ENCODE measurements at regions not wholly inside any gene's neighbourhood (a gene's known extent, or its start where the extent isn't known, plus 50 kb on each side); places are given as distances from the start of the nearest gene placed in this dataset.
"Not testable (repeated sequence)": the region's sequence is repeated elsewhere in the genome, so short reads cannot be mapped to it uniquely, and the experiment has no call there.

DNA sequence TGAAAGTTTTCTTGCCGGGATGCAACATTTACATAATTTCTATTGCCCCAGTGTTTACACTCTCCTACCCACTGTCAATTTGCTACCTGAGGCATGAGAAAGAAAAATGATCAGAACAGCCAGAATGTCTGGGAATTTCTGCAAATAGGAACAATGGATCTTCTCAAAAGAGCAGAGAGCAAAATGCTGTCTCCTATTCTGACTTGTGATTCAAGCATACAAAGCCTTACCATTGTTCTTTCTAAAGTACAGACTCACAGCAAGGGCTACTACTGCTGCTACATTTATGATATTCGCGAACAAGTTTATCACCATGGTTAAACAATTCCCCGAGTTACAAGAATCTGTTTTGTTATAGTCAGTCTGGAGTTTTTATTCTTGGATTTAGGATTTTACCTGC lies 329.9 kb upstream of the CELF2 start:
- DNase-seq (ENCODE audit: low read depth in 1 of 2, low spot score in 1 of 2), result no peak

DNA sequence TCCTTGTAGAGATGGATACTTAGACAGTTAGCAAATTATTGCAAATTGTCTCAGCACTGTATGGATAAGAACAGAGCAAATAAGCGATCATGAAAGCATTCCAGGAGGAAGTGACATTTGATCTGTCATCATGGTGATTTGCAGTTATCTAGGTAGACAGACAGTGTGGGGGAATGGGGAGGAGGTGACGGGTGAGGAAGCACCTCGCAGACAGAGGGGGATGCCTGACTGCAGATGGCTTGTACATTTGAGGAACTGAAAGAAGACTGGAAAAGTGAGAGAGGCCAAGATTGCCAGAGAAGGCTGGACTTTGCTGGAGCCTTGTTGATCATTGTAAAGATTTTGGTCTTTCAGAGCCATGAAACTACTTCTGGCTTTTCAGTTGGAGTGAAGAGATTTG lies 318.2 kb upstream of the CELF2 start:
- no peak for DNase-seq (ENCODE audit: low read depth in 1 of 2, low spot score in 1 of 2)

DNA sequence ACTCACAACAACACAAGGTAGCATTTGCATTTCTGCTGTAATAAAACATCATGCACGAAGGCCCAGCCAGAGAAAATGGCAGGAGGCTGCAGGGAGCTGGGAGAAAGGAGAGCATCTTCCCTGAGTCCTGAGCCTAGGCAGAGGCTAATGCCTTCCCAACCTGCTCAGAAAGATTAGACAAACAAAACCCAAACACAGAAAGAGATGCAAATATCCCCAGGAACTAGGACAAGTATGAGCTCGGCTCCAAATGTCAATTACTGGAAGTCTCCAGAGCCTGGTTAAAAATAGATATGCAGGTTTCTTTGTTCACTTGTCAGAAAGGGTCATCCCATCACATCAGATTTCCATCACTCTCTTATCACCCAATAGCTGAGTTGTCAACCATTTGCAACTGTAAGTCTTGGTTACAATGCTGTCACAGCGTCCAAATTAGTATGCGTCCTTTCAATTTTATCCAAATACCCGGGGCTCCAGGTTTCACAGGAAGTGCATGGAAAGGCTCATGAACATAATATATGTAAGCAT lies 316.5 kb upstream of the CELF2 start:
- DNase-seq (ENCODE audit: low read depth in 1 of 2, low spot score in 1 of 2), result no peak

DNA sequence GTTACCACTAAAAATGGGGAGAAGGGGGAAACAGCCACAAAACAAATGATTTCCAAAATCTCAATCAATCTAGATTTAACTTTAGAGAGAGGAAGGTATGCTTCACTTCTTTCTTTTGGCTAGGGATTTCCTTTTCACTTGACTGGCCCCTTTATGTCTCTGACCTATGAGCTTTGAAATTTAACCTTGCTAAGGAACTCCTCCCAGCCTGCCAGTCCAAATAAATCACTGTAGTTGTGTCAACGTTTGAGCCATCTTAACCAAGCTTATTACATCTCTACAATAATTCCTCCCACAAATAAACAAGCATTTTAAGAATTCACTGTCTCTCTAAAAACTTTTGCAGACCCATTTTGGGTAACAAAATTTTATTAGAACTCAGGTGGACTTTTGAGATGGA lies 315.5 kb upstream of the CELF2 start:
- DNase-seq (ENCODE audit: low read depth in 1 of 2, low spot score in 1 of 2), result no peak

DNA sequence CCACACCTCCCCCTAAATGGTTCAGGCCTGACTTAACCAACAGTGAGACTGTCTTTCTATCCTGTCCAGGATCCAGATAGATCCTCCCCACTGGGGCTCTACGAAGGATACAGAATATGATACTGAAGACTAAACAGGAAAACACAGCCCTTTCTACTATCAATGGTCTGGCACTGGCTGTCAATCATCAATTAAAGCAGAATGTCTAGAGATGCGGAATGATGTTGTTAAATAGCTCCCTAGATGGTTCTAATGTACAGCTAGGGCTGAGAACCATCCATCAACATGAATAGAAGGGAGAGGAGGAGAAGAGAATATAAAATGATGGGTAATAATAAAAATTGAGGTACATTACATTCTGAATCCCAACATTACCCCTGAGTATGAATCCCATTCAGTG lies 314.3 kb upstream of the CELF2 start:
- no peak for DNase-seq (ENCODE audit: low read depth in 1 of 2, low spot score in 1 of 2)

DNA sequence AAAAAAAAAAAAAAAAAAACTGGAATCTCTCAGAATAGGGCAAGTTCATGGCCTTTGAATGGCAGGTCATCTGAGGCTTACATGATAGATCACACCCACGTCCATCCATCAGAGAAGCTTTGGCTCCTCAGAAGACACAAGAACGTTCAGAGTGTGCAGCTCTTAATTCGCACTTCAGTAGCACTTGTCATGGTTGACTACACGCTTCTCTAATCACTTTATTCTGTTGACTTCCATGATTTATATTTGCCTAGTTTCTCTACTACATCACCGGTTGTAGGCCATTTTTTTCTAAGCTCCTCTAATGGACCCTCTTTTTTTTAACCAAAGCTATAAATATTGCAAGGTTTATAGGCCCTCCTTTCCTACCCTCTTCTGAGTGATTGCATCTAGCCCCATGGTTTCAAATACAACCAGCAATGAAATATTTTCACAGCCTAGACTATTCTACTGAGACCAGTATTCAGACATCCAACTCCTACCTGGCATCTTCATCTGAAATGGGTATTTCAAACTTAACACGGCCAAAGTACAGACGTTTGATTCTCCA lies 305.4 kb upstream of the CELF2 start:
- DNase-seq (ENCODE audit: low read depth in 1 of 2, low spot score in 1 of 2), result no peak

DNA sequence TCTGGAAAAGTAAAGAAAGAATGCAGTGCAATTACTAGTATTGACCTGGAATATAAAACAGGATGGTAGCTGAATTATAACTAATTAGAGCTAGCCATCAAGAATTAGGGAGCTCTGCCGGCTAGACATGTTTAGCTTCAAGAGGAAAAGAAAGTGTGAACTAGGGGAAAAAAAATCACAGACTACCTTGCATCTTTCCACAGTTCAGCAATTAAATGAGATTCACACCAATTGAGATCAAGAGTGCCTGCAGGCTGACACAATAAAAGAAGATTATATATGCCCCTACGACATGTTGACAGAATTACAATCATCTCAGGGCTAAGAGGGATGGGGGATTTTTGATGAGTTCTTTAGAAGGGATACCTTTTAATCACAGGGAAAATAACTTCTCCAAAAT lies 303.3 kb upstream of the CELF2 start:
- no peak for DNase-seq (ENCODE audit: low read depth in 1 of 2, low spot score in 1 of 2)

DNA sequence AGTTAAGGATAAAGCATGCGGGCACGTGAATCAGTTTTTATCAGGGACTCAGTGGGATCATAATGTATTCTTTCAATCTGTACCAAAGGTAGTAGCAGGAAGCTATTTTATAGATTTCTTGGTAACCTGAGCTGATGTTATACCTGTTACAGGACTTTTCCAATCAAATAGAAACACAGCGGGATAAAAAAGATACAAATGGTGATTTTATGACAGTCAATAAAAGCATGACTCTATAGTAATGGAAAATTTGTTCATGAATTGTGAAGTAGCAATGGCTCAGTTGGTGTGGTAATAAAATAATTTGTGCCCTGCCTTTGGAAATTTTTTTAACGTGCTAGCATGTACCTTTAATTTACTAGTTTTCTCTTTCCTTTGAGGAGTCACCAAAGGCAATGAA lies 300.7 kb upstream of the CELF2 start:
- no peak for DNase-seq (ENCODE audit: low read depth in 1 of 2, low spot score in 1 of 2)

DNA sequence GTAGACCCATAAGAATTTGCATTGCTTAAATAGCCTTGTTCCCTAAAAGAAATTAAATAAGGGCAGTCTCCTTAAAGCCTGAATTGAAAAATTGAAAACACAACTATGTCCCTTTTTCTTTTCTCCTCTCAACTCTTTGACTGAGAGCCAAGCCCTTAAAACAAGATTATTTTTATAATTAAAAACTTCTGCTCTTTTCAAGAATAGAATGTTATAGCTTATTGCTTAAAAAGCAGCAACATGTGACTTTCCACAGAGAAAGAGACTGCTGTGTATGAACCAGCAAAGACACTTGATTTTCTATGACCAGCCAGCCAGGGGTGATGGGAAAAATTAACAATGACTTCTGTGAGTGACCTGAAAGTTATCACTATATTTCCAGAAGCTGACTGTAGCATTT lies 295.2 kb upstream of the CELF2 start:
- DNase-seq (ENCODE audit: low read depth in 1 of 2, low spot score in 1 of 2), result no peak

DNA sequence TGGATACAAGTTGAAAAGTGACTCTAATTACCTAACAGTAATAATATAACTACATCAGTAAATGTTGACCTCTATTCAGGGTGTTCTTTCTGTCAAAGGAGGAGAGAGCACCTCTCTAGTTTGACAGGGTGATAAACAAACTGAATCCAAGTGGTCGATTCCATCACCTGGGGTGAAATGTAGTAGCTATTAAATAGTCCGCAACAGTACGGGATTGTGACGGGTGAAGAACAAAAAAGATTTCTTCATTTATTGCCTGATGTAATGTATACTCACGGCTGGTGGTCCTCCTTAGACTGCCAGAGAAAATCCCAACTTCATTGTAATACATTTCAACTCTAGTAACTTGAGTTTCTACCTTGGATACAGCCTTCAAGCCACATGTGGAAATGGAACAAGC lies 292.5 kb upstream of the CELF2 start:
- DNase-seq (ENCODE audit: low read depth in 1 of 2, low spot score in 1 of 2), result no peak

DNA sequence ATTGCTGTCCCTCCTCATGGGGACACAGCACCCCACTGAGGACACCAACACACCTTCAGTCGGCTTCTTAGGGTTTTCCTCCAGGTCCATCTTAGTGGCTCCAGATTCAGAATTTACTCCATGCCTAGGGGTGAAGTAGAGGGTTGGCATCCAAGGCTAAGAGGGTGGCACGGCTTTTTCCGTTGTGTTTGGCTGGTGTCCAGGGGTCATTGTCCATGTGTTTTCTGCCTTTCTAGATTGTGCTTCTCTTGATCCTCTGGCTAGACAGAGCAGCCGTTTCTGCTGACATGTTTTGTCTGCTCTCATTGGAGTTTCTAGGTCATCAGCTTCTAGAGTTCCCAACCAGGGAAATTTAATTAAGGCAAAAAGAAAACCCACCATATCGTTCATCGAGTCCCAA lies 291.6 kb upstream of the CELF2 start:
- DNase-seq (ENCODE audit: low read depth in 1 of 2, low spot score in 1 of 2), result no peak

DNA sequence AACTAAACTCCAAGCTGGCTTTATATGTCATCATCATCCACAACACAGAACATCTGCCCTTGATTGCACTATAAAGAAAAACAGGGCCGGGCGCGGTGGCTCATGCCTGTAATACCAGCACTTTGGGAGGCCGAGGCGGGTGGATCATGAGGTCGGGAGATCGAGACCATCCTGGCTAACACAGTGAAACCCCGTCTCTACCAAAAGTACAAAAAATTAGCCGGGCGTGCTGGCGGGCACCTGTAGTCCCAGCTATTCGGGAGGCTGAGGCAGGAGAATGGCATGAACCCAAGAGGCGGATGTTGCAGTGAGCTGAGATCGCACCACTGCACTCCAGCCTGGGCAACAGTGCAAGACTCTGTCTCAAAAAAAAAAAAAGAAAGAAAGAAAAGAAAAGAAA lies 290.3 kb upstream of the CELF2 start:
- not testable (repeated sequence) for DNase-seq (ENCODE audit: low read depth in 1 of 2, low spot score in 1 of 2)

DNA sequence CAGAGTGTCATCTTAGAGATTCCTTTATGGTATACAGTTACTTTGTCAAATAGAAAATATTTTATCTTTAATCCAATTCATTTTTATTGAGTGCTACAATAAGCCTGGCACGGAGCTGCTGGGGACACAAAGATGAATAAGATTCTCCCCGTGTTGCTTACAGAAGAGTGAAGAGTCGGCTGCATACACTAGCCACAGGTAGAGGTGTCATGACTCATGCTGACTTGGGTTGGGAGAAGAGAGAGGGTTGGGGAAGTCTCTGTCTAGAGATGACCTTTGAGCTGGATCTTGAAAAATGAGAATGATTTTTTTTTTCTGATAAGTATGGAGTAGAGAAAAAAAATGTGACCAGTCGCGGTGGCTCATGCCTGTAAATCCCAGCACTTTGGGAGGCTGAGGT lies 289.9 kb upstream of the CELF2 start:
- no peak for DNase-seq (ENCODE audit: low read depth in 1 of 2, low spot score in 1 of 2)

DNA sequence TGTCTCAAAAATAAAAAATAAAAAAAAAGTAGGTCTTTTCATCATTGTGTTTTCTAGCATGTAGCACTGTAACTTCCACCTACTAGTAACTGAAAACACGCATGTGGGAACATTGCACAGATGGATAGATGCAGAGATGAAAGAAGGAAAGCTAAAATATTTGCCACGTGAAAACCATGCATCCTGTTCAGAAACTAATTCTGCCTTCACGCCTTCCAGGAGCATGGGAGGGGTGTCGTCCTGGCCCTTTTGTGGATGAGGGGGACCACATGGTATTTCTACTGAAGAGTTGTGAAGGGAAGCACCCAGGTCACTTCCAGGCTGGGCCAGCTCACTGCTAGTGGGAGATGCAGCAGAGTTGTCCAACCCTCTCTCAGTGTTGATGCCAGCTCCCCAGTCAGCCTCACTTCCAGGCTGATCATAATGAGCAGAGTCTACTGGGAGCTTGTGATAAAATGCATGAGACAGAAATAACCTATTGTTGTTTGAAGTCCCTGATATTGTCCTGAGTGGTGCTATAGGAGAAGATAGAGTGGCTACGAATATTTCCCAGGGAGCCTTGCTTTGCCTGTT lies 287.1 kb upstream of the CELF2 start:
- no peak for DNase-seq (ENCODE audit: low read depth in 1 of 2, low spot score in 1 of 2)

DNA sequence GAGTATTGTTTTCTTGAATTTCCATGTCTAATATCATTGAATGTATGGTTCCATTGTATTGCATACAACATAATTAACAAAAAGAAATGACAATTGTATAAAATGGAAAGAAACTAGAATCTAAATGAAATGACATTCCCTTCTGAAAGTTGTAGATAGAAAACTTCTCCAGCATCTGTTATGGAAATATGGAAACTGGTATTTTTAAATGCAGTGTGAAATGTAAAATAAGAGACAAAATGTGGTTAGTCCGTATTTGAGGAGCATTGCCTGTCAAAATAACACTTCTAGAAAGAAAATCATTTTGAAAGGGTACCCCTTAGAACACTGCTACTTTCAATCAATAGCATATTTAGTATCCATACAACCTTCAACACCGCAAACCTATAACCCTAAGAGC lies 286.3 kb upstream of the CELF2 start:
- no peak for DNase-seq (ENCODE audit: low read depth in 1 of 2, low spot score in 1 of 2)

DNA sequence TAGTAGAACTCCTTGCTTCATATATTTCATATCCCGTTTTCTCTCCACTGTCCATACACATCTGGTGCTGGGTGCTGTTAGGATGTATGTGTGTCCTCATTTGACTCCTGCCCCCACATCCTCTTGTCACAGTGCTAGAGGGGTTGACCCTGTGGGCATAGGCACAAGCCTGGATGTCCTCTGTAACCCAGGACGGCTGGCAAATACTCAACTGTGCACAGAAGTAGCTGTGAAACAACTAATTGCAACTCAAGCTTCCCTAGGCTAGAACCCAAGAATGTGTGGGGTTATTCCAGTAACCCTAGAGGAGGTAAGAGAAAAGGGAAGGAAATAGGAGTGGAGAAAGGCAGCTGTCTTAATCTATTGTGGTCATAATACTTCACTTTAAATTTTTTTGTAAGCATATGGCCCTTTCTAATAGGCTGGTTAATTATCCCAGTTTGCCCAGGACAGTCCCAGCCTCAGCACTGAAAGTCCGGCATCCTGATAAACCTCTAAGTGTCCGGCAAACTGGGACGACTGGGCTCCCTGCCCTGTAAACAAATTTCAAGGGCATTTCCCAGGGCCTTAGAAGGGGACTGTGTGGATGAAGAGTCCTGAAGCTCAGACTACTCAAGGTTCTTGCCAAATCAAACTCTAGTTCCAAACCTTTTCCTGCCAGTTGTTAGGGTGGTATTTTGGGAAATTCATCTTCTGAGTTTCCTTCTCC lies 283.2 kb upstream of the CELF2 start:
- DNase-seq (ENCODE audit: low read depth in 1 of 2, low spot score in 1 of 2), result no peak

DNA sequence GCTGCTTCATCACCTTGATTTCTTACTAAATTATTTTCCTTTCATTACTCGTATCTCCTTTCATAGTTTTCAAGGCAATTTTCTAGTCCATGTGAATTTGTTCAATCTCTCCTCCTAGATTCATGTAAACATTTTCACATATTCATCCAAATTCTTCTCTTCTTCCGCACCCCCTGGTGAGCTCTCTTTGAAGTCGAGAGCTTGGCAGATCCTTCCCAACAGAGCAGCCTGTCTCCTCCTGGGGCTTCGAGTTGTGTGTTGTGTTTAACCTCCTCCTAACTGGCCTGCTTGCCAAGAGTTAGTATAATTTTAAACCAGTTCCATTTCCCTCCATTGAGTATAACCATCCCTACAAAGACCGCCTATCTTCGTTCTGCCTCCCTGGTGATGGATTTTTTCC lies 272.4 kb upstream of the CELF2 start:
- DNase-seq (ENCODE audit: low read depth in 1 of 2, low spot score in 1 of 2), result no peak

DNA sequence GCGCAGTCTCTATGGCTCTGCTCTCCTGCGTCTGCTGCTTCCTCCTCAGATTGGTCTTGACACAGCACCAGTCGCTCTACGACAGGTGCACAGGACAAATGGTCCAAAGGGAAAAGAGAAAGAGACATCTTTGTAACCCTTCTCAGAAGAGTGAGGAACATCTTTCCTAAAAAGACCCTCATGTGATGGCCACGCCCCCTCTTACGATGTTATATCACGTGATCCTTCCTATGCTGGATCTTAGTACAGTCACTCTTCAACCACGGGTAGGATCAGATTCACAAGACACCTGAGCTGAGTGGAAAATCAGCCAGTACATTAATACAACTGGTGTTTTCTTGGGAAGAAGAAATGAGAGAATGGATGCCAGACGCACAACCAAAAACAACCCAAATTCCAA lies 262.2 kb upstream of the CELF2 start:
- no peak for DNase-seq (ENCODE audit: low read depth in 1 of 2, low spot score in 1 of 2)

DNA sequence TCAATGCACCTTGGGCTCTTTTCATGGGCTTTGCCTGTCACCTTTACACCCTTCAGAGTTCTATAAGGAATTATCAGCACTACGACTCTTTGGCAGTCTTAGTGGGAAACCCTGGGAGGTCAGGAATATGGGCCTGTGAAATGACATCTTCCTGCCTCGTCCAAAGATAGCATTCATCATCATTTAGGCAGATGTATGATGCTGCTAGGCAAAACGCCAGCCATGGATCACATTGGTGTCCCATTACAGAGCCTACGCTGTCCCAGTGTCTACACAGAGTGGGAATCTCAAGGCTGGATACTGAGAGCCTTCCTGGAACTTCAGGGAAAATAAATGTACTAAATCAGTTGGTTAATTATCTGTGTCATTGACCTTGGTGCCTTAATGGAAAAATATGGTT lies 259.4 kb upstream of the CELF2 start:
- no peak for DNase-seq (ENCODE audit: low read depth in 1 of 2, low spot score in 1 of 2)

DNA sequence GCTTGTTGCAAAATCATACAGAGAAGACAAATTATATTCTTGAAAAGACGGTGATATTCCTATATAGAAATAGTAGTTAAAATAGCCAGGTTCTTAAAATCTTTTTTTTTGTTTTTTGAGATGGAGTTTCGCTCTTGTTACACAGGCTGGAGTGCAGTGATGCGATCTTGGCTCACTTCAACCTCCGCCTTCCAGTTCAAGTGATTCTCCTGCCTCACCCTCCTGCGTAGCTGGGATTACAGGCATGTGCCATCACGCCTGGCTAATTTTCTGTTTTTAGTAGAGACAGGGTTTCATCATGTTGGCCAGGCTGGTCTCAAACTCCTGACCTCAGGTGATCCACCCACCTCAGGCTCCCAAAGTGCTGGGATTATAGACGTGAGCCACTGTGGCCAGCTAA lies 257.9 kb upstream of the CELF2 start:
- DNase-seq (ENCODE audit: low read depth in 1 of 2, low spot score in 1 of 2), result not testable (repeated sequence)

DNA sequence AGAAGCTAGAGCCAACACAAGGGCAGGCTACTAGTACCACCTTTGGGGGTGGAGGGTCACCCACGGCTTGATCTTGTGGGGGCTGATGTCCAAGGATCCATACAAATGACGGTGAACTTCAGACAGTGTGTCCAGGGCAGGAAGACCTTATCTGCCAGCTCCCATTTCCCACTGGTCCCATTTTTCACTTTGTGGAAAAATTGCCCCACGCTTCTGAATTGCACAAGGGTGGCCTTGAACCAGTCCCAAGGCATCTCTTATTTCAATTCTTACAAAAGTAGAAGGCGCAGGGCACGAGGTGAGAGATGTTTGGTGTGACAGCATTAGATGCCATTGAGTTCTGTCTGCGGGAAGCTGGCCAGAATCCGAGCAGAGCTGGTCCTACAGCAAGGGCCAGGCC lies 252.7 kb upstream of the CELF2 start:
- DNase-seq (ENCODE audit: low read depth in 1 of 2, low spot score in 1 of 2), result no peak

DNA sequence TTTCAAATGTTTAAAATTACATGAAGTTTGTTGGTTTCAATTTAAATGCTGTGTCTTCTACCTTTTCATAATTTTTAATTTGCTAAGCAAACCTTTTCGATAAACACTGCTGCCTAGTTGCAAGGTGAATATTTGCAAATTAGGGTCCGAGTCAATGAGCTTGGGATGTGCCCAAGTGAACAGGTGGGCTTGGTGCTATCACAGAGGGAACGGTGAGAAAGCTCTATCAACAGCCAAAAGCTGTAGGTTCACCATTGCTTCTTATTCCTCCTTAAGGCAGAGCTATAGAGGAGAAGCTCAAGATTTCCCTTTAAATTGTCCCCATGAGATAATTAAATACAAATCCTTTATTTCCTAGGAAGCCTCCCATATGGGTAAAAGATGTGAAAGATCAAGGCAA lies 245.3 kb upstream of the CELF2 start:
- DNase-seq (ENCODE audit: low read depth in 1 of 2, low spot score in 1 of 2), result no peak

Data from activated T-helper 1 cell treated with anti-CD3 and anti-CD28 coated beads, Interleukin-2, amount 50 U/mL, for 16 hours (primary cell).